Neural cell (in vitro differentiated cells): ENCODE measurements at regions not wholly inside any gene's neighbourhood (a gene's known extent, or its start where the extent isn't known, plus 50 kb on each side); places are given as distances from the start of the nearest gene placed in this dataset.

Experiments
- H2AFZ ChIP-seq: fragments of 200-600, 300-800 bp; sonication (generic), shearing (Covaris generic); 2 replicates; pipeline ENCODE4 v1.6.0; 2014; ENCODE audit warnings: low read depth, mild to moderate bottlenecking, antibody characterized with exemption, low read length, moderate library complexity
- H3F3A ChIP-seq: fragments of 200-600 bp; shearing (Covaris generic); 2 replicates; pipeline ENCODE4 v1.6.1; 2016; ENCODE audit warnings: mild to moderate bottlenecking, moderate library complexity, mixed read lengths, antibody characterized with exemption, low read length; ENCODE audit not compliant: insufficient read depth, poor library complexity, severe bottlenecking
- H3K27ac ChIP-seq: fragments of 200-600, 300-800 bp; sonication (generic), shearing (Covaris generic); 2 replicates; pipeline ENCODE4 v1.5.1; 2014; ENCODE audit warnings: mild to moderate bottlenecking, low read length, moderate library complexity
- H3K27me3 ChIP-seq: fragments of 300-800, 200-600 bp; sonication (generic), shearing (Covaris generic); 2 replicates; pipeline ENCODE4 v1.6.0; 2014; ENCODE audit warnings: mild to moderate bottlenecking, low read depth, low read length, moderate library complexity; ENCODE audit not compliant: insufficient read depth
- H3K36me3 ChIP-seq: fragments of 300-800, 200-600 bp; sonication (generic), shearing (Covaris generic); 2 replicates; pipeline ENCODE4 v1.5.1; 2014; ENCODE audit warnings: mild to moderate bottlenecking, antibody characterized with exemption, low read length, moderate library complexity; ENCODE audit not compliant: insufficient read depth
- H3K4me2 ChIP-seq: fragments of 300-800, 200-600 bp; sonication (generic), shearing (Covaris generic); 2 replicates; pipeline ENCODE4 v1.6.0; 2014; ENCODE audit warnings: mild to moderate bottlenecking, low read length
- H3K4me3 ChIP-seq: fragments of 300-800, 200-600 bp; sonication (generic), shearing (Covaris generic); 2 replicates; pipeline ENCODE4 v1.5.1; 2014; ENCODE audit warnings: mild to moderate bottlenecking, low read length, moderate library complexity
- H3K79me2 ChIP-seq: fragments of 200-600 bp; shearing (Covaris generic); replicated peaks from 2 replicates; pipeline ENCODE4 v1.6.0; 2014; ENCODE audit warnings: mild to moderate bottlenecking, low read length, moderate library complexity; ENCODE audit not compliant: insufficient read depth
- H3K9ac ChIP-seq: fragments of 300-800, 200-600 bp; sonication (generic), shearing (Covaris generic); 2 replicates; pipeline ENCODE4 v1.6.1; 2016; ENCODE audit warnings: mild to moderate bottlenecking, low read length, mixed read lengths
- H3K9me2 ChIP-seq: fragments of 200-600 bp; shearing (Covaris generic); 2 replicates; pipeline ENCODE4 v1.6.1; 2016; ENCODE audit warnings: mild to moderate bottlenecking, low read length, mixed read lengths; ENCODE audit not compliant: insufficient read depth
- H3K9me3 ChIP-seq: fragments of 200-600, 300-800 bp; sonication (generic), shearing (Covaris generic); 2 replicates; pipeline ENCODE4 v1.6.1; 2016; ENCODE audit warnings: mild to moderate bottlenecking, mixed run types, low read length, moderate library complexity, mixed read lengths
- H4K20me1 ChIP-seq: fragments of 200-600 bp; shearing (Covaris generic); 2 replicates; pipeline ENCODE4 v1.6.1; 2016; ENCODE audit warnings: mild to moderate bottlenecking, mixed run types; ENCODE audit not compliant: insufficient read depth
- EP300 ChIP-seq: fragments of 450-650 bp; conservative IDR thresholded peaks from 2 replicates; pipeline ENCODE4 v1.6.1; 2014; ENCODE audit warnings: antibody characterized with exemption, mild to moderate bottlenecking, moderate library complexity; ENCODE audit not compliant: poor library complexity, severe bottlenecking
- EZH2 ChIP-seq: fragments of 200-600, 300-800 bp; shearing (Covaris generic), sonication (generic); IDR thresholded peaks from 2 replicates; pipeline ENCODE4 v1.6.1; 2014; ENCODE audit warnings: antibody characterized with exemption, low read length, borderline replicate concordance, mild to moderate bottlenecking; ENCODE audit not compliant: insufficient read depth, poor library complexity, severe bottlenecking
- MXI1 ChIP-seq: fragments of 450-650 bp; conservative IDR thresholded peaks from 2 replicates; pipeline ENCODE4 v1.6.1; 2014; ENCODE audit warnings: antibody characterized with exemption, mild to moderate bottlenecking; ENCODE audit not compliant: poor library complexity, severe bottlenecking
- POLR2AphosphoS5 ChIP-seq: IDR thresholded peaks from 2 replicates; pipeline ENCODE4 v1.6.1; 2012
- RAD21 ChIP-seq: fragments of 450-650 bp; conservative IDR thresholded peaks from 2 replicates; pipeline ENCODE4 v1.6.1; 2014; ENCODE audit warnings: antibody characterized with exemption, mild to moderate bottlenecking, moderate library complexity
- SMC3 ChIP-seq: fragments of 450-650 bp; conservative IDR thresholded peaks from 2 replicates; pipeline ENCODE4 v1.6.1; 2014; ENCODE audit warnings: antibody characterized with exemption, mild to moderate bottlenecking, moderate library complexity; ENCODE audit not compliant: poor library complexity
- TAF1 ChIP-seq: IDR thresholded peaks from 2 replicates; pipeline ENCODE4 v1.6.1; 2012; ENCODE audit warnings: low read depth
- TF ChIP-seq, protein P1 (sequence below): fragments of 450-650 bp; IDR thresholded peaks from 2 replicates; pipeline ENCODE4 v1.5.1; 2014; ENCODE audit warnings: antibody characterized with exemption, mild to moderate bottlenecking, moderate library complexity; ENCODE audit not compliant: poor library complexity, severe bottlenecking
- TF ChIP-seq, protein P2 (sequence below): IDR thresholded peaks from 2 replicates; pipeline ENCODE4 v1.6.1; 2012; ENCODE audit warnings: borderline replicate concordance

DNA sequence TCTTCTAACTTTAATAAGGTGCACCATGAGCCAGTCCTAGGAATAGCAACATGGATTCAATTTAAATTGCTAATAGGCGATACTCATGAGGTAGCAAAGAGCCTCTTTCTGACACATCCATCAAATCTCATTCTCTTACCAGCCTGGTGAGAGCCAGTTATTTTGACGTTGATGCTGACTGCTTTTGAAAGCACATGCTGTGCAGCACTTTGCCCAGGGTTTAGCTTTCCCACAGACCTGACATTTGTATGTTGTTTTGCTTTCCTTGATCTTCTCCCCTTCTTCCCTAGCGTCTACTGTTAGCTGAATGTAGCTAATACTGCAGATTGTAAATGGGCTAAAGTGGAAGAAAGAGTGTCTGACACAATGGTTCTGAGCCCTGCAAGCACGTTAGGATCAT, 101.1 kb upstream of the CCDC85A start:
- TF ChIP-seq SMC3 (no peak), RAD21 (no peak), MXI1 (peak; percentile 50), TAF1 (no peak), EP300 (peak; percentile 99), EZH2 (no peak), POLR2AphosphoS5 (peak; percentile 99)
- TF ChIP-seq, protein P1, sequence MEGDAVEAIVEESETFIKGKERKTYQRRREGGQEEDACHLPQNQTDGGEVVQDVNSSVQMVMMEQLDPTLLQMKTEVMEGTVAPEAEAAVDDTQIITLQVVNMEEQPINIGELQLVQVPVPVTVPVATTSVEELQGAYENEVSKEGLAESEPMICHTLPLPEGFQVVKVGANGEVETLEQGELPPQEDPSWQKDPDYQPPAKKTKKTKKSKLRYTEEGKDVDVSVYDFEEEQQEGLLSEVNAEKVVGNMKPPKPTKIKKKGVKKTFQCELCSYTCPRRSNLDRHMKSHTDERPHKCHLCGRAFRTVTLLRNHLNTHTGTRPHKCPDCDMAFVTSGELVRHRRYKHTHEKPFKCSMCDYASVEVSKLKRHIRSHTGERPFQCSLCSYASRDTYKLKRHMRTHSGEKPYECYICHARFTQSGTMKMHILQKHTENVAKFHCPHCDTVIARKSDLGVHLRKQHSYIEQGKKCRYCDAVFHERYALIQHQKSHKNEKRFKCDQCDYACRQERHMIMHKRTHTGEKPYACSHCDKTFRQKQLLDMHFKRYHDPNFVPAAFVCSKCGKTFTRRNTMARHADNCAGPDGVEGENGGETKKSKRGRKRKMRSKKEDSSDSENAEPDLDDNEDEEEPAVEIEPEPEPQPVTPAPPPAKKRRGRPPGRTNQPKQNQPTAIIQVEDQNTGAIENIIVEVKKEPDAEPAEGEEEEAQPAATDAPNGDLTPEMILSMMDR = no peak
- TF ChIP-seq, protein P2, sequence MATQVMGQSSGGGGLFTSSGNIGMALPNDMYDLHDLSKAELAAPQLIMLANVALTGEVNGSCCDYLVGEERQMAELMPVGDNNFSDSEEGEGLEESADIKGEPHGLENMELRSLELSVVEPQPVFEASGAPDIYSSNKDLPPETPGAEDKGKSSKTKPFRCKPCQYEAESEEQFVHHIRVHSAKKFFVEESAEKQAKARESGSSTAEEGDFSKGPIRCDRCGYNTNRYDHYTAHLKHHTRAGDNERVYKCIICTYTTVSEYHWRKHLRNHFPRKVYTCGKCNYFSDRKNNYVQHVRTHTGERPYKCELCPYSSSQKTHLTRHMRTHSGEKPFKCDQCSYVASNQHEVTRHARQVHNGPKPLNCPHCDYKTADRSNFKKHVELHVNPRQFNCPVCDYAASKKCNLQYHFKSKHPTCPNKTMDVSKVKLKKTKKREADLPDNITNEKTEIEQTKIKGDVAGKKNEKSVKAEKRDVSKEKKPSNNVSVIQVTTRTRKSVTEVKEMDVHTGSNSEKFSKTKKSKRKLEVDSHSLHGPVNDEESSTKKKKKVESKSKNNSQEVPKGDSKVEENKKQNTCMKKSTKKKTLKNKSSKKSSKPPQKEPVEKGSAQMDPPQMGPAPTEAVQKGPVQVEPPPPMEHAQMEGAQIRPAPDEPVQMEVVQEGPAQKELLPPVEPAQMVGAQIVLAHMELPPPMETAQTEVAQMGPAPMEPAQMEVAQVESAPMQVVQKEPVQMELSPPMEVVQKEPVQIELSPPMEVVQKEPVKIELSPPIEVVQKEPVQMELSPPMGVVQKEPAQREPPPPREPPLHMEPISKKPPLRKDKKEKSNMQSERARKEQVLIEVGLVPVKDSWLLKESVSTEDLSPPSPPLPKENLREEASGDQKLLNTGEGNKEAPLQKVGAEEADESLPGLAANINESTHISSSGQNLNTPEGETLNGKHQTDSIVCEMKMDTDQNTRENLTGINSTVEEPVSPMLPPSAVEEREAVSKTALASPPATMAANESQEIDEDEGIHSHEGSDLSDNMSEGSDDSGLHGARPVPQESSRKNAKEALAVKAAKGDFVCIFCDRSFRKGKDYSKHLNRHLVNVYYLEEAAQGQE = peak; percentile 91

DNA sequence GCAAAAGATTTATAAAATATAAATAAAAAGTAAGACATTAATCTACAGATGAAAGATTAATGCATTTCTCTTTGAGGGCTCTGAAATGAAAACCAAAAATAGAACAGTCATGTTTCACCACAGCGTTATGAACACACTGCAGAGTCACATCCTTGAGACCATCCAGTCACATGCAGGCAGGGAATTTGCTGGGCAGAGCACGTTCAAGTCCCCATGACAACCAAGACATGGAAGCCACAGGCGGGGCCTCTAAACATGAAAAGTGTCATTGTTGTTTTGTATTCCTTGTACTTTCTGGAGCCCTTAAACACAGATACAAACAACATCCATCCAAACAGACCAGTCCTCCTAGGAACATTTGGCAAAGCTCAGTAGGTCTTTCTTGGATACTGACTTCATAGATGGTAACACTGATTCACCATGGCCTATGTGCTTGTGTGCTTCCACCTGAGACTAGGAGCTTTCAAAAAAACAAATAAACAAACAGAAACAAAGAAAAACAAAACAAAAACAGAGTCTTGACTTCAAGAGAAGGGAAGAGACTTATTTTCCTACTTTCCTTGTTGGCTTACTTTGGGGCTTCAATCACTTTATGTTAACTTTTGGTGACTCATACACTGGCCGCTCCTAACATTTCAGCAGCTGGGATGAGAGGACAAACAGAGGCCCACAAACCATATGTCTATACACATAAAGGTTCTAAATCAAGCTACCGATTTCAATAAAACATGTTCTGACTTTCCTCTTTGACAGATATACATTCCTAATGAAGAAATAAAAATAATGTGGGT, 99.5 kb upstream of the CCDC85A start:
- Histone ChIP-seq H3K27me3 (no peaks in the 10 kb centered on the region), H3K4me3 (no peak overlapping the region), H3K79me2 (no peaks in the 10 kb centered on the region), H3K27ac (no peak overlapping the region), H2AFZ (no peak overlapping the region), H3K9me2 (no peaks in the 10 kb centered on the region), H3K9me3 (no peaks in the 10 kb centered on the region), H3K9ac (no peak overlapping the region), H3F3A (peaks cover 13% of the 10 kb centered on the region), H3K36me3 (no peaks in the 10 kb centered on the region), H3K4me2 (no peak overlapping the region), H4K20me1 (no peaks in the 10 kb centered on the region)
- no peak for TF ChIP-seq SMC3

More for the DNA sequence above, 101.1 kb upstream of the CCDC85A start:
- peaks cover 13% of the 10 kb centered on the region for H3F3A ChIP-seq
- H3K36me3 ChIP-seq = no peaks in the 10 kb centered on the region
- H4K20me1 ChIP-seq = no peaks in the 10 kb centered on the region
- no peak overlapping the region for H3K9ac ChIP-seq
- no peak overlapping the region for H2AFZ ChIP-seq
- no peaks in the 10 kb centered on the region for H3K9me2 ChIP-seq
- H3K79me2 ChIP-seq = no peaks in the 10 kb centered on the region
- H3K27ac ChIP-seq = peak overlapping the region; percentile 73
- peak overlapping the region; percentile 47 for H3K4me3 ChIP-seq
- H3K9me3 ChIP-seq = no peaks in the 10 kb centered on the region
- H3K27me3 ChIP-seq = no peaks in the 10 kb centered on the region
- peak overlapping the region; percentile 34 for H3K4me2 ChIP-seq
